HG03378 (cell line): ENCODE measurements at regions not wholly inside any gene's neighbourhood (a gene's known extent, or its start where the extent isn't known, plus 50 kb on each side); places are given as distances from the start of the nearest gene placed in this dataset.
A peak's percentile ranks its signal among the peaks of the same experiment; 100 is the strongest.
"Not testable (repeated sequence)": the region's sequence is repeated elsewhere in the genome, so short reads cannot be mapped to it uniquely, and the experiment has no call there.

Experiments used
- ATAC-seq: cut with Tn5 transposase; IDR thresholded peaks from one replicate; pipeline ENCODE4 v1.9.1; 2021; ENCODE audit warnings: mild to moderate bottlenecking, moderate library complexity; ENCODE audit not compliant: unreplicated experiment

DNA sequence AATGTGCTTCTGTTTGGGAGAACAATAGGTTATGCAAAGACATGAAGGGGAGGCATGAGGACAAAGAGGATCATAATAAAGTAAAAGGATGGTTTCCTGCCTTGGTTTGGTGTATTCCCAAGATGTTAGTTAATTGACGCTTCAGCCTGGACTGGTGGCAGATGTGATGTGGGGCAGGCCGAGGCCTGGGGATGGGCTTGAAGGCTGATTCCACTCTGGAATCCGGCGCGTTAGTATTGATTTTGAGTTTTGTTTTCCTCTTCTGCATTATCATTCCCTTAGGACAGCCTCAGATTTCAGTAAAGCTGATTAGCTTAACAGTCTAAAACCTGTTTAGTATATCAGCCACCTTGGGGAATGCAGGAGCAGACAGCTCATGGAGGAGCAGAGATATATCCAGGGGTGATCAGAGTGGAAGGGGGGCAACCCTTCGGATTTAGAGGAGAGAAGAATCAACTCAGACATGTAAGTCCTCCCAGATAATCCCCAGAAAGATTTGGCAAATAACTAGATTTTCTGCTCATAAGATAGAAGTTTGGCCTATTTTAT is 159.8 kb upstream of the MTPN start:
- no peak for ATAC-seq

- ATAC-seq, result no peak
Measured at GRCh38 chr7:136134503-136134902, 157.3 kb upstream of the MTPN start.

DNA sequence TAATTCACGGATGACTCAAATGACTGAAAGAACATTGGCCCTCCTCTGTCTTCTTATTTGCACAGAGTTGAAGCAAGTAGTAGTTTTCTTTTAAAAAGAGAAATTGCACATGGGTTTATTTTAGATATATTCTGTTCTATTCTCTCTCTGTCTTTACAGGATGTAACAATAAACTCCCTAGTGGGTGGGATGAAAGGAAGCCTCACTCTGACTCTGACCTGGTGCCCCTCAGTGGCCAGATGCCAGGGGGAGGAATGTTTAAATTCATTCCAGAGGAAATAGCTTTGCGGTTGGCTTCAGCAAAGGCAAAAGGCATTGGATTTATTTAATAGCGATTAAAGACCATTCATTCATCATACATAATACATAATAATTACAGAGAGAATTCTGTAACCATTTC is 156.4 kb upstream of the MTPN start:
- ATAC-seq, result no peak

DNA sequence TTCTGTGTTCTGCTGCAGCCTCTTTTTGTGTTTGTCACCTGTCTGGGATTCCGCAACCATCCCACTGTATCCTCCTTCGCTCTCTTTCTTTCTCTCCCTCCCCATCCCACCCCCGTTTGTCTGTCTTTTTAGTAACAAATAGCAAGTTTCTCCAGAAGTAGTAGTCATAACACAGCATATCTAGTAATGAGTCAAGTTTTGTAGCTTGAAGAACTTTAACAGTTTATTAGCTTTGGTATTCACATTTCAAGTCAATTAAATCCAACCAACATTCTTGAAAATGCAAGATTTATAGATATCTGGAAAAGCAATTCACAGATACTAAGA is 154.1 kb upstream of the MTPN start:
- ATAC-seq, result no peak

- ATAC-seq, result no peak
Measured at GRCh38 chr7:136130511-136131303, 153.5 kb upstream of the MTPN start.

DNA sequence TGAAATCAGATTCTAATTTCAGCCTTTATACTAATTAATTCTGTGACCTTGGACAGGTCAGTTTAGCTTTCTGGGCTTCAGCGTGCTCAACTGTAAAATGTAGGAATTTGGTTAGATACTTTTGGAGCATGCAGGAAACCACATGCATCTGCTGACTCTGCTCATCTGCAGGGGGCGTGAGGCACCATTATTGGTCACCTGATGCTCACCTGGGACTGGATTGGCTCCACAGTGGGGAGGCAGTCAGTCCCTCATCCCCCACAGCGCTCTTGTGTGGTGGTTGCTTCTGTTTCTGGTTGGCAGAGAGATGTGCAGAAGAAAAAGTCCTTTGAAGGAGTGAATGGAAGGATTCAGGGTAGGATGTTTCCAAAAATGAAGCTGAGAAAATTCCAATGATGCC is 150.9 kb upstream of the MTPN start:
- ATAC-seq, result no peak

- ATAC-seq, result no peak
Measured at GRCh38 chr7:136123352-136123751, 146.2 kb upstream of the MTPN start.

- no peak for ATAC-seq
Measured at GRCh38 chr7:136122026-136122425, 144.9 kb upstream of the MTPN start.

GRCh38 chr7:136117539-136117938 is 140.4 kb upstream of the MTPN start:
- ATAC-seq, result no peak

DNA sequence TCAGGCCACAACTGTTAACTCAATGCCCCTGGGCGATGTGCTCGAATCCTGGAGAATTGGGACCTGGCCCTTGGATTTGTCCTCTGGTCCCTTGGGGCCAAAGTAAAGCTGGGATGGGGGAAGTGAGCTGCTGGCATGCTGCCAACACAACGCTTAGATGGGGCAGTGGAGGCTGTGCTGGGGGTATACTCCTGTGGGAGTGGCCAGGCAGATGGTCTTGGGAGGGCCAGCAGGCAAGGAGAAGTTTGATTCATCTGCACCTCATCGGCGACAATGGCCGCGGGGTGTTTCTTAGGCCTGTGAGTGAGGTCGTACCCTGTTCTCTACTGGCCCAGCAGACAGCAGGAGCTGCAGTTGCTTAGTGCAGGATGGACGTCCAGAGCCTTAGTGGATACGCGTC is 139.0 kb upstream of the MTPN start:
- ATAC-seq, result no peak

DNA sequence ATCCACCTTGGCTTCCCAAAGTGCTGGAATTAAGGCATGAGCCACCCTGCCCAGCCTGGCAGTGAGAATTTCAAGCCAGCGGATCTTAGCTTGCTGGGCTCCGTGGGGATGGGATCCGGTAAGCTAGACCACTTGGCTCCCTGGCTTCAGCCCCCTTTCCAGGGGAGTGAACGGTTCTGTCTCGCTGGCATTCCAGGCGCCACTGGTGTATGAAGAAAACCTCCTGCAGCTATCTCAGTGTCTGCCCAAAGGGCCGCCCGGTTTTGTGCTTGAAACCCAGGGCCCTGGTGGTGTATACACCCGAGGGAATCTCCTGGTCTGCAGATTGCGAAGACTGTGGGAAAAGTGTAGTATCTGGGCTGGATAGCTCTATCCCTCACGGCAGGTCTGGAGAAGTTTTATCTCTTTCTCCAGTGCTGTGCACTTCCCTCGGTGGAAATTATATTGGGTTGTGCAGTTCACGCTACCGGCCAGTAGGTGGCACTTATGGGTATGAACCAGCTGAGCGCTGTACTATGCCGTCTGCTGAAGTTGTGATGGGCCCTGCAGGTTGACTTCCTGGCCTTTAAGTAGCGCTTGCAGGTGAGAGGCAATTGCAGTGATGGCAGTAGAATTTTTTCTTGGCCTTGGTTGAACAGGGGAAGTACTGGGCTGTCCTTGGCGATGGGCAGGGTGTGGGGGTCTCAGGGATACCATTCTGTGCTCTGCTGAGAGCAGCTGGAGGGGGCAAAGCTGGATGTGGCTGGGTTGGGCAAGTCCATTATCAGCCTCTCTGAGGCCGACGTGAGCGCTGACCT is 138.0 kb upstream of the MTPN start:
- peak; percentile 100 for ATAC-seq

DNA sequence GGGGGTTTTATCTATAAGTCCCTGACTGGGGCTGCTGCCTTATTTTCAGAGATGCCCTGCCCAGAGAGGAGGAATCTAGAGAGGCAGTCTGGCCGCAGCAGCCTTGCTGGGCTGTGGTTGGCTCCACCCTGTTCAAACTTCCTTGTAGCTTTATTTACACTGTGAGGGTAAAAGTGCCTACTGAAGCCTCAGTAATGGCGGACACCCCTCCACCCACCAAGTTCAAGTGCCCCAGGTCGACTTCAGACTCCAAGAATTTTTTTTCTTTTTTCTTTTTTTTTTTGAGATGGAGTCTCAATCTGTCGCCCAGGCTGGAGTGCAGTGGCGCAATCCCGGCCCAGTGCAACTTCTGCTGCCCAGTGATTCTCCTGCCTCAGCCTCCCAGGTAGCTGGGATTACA is 137.3 kb upstream of the MTPN start:
- ATAC-seq, result not testable (repeated sequence)

- ATAC-seq, result not testable (repeated sequence)
Measured at GRCh38 chr7:136109037-136109436, 131.9 kb upstream of the MTPN start.

DNA sequence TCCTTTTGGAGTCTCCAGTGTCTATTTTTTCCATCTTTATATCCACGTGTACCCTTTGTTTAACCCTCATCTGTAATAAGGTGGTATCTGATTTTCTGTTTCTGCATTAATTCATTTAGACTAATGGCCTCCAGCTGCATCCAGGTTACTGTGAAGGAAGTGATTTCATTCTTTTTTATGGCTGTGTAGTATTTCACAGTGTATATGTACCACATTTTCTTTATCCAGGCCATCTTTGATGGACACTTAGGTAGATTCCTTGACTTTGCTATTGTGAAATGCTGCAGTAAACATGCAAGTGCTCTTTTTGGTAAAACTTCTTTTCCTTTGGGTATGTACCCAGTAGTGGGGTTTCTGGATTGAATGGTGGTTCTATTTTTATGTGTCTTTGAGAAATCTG is 128.0 kb upstream of the MTPN start:
- ATAC-seq, result no peak

GRCh38 chr7:136104269-136104603 is 127.1 kb upstream of the MTPN start:
- ATAC-seq, result no peak

DNA sequence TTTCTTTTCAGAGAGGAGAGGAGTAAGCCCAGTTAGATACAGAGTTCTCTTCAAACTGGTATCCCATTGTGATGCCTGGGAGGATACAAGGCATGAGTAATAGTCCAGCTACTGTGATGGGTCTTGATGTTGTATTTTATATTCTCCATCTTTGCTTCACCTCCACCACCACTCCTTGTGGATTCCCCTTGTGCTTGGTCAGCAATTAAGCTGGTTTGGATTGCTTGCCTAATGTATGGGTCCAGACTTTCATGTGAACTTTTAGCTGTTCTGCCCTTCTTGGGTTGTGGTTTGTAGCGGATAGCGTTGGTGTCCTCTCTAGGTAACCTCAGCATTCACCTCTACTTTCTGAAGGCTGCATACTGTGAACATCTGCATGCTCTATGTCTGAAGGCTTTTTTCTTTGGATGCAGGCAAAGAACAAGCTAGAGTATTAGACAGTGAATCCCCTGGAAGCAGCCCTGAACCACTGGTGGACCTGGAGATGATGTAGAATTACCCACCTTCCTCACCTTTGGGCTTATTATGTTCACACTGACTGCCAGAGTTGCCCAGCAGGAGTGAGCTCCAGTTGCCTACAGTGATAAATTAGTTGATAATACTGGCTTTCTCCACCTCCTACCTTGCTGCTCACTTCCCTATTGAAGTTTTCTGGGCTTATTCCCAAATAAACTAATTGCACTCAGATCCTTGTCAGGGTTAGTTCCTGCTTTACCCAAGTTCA is 126.5 kb upstream of the MTPN start:
- ATAC-seq, result no peak

DNA sequence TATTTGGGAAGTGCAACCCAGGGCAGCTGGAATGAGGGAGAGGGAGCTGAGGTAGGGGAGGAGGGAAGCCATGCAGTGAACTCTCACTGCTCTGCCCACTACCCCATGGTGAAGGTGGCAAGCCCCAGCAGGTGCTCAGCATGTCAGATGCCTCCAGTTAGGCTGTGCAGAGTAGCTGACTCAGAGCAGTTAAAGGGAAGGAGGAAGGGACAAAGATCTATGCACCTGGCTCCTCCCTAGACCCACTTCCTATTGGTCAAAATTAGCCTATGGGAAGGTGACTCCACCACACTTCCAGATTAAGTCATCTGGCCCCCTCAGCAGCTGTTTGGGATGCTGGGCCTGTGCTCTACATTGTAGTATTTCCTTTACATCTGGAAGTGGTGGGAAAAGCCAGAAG is 125.7 kb upstream of the MTPN start:
- ATAC-seq, result no peak

- ATAC-seq, result not testable (repeated sequence)
Measured at GRCh38 chr7:136092714-136093113, 115.6 kb upstream of the MTPN start.

DNA sequence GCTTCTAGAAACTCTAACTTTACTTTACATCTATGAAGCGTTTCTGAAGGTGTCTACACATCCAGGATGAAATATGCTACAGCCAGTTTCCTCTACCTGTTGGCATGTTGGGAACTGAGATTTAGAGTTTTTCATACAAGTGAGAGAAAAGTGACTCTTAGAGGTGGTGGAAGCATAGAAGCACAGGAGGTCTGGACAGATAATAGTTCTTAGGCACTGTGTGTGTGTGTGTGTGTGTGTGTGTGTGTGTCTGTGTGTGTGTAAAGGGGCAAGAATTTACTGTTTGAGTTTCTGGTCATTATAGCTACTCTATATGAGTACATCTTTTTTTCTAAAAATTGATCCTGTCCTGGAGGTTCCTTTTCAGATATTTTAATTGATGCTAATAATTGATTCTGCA is 110.7 kb upstream of the MTPN start:
- no peak for ATAC-seq

DNA sequence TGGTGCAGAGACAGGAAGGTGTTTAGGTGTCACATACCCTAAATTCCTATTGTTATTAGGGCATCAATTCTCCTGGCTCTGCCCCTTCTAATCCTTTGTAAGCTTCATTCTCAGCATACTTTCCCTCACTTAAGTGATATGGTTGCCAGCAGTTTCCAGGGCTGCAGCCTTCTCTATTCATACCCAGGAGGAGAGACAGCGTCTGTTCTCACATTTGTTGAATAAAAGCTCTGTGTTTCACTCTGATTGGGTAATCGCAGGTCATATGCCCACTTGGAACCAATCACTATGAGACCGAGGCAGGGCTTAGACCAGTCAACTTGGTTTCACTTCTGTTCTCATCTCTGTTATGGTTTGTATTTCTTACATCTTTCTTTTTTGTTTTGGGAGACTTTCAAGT is 109.6 kb upstream of the MTPN start:
- peak; percentile 84 for ATAC-seq

DNA sequence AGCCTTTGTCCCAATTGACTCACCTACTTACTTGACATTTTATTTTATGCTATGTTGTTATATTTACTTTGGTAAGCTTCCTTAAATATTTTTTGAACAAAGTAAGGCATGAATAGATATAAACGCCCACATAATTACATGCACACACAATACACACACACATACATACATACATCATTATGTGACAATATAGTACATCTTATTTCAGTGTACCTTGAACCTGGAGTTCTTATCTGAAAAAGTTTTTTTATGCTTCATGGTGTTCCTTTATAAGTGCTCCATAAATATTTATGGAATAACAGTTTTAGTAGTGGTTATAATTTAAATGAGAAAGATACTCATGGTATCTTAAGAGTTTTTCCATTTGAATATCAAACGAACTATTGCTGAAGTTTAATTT is 102.8 kb upstream of the MTPN start:
- no peak for ATAC-seq

- no peak for ATAC-seq
Measured at GRCh38 chr7:136079478-136079892, 102.3 kb upstream of the MTPN start.
